T-helper 17 cell (primary cell): ENCODE measurements at regions not wholly inside any gene's neighbourhood (a gene's known extent, or its start where the extent isn't known, plus 50 kb on each side); places are given as distances from the start of the nearest gene placed in this dataset.

ENCODE experiments used
- ATAC-seq: fragments of 150-1000 bp; cut with Tn5 transposase; 2 replicates; pipeline ENCODE4 v1.10.0; 2021; ENCODE audit warnings: mild to moderate bottlenecking, moderate library complexity
- DNase-seq, 3 donors: peaks; one replicate each; pipeline versions ENCODE4 v3.0.0 to v3.0.0-alpha.2; 2020 to 2021
- H3K9me3 ChIP-seq: one replicate; pipeline ENCODE4 v1.7.0; 2013; ENCODE audit warnings: low read length, mild to moderate bottlenecking; ENCODE audit not compliant: control insufficient read depth, poor library complexity, severe bottlenecking
- H3K27ac Mint-ChIP-seq: one replicate; pipeline ENCODE4 v1.8.0; 2022; ENCODE audit warnings: mild to moderate bottlenecking, moderate library complexity, mixed read lengths
- H3K27me3 Mint-ChIP-seq: one replicate; pipeline ENCODE4 v1.8.0; 2022; ENCODE audit warnings: mixed read lengths
- H3K36me3 Mint-ChIP-seq: one replicate; pipeline ENCODE4 v1.8.0; 2022; ENCODE audit warnings: low read depth, mixed read lengths
- H3K4me1 Mint-ChIP-seq: one replicate; pipeline ENCODE4 v1.8.0; 2022; ENCODE audit warnings: mild to moderate bottlenecking, mixed read lengths
- H3K4me3 Mint-ChIP-seq: one replicate; pipeline ENCODE4 v1.8.0; 2022; ENCODE audit warnings: mild to moderate bottlenecking, moderate library complexity, mixed read lengths

DNA sequence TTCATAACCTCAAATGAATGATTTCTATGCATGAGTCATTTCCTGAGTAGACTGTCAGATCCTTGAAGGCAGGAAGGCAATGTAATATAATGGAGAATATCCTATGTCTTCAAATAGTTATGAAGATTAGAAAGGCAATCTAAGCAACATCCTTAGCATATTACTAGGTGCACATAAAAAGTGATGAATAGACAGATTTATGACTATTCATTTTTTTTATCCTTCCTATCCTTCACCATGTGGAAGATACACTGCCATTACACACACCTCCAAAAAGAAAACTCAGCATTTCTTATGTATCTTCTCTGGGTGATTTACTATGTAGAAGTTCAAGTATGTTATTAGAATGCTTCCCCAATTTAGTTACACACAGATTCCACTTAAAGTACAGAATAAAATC lies 126.4 kb upstream of the MAF start:
- no peaks in the 10 kb centered on the region for H3K9me3 ChIP-seq
- Mint-ChIP-seq H3K4me1 (no peaks in the 10 kb centered on the region), H3K27me3 (no peaks in the 10 kb centered on the region), H3K36me3 (no peaks in the 10 kb centered on the region), H3K4me3 (no peak overlapping the region), H3K27ac (no peak overlapping the region)
- ATAC-seq: no peak
- no peak for DNase-seq

DNA sequence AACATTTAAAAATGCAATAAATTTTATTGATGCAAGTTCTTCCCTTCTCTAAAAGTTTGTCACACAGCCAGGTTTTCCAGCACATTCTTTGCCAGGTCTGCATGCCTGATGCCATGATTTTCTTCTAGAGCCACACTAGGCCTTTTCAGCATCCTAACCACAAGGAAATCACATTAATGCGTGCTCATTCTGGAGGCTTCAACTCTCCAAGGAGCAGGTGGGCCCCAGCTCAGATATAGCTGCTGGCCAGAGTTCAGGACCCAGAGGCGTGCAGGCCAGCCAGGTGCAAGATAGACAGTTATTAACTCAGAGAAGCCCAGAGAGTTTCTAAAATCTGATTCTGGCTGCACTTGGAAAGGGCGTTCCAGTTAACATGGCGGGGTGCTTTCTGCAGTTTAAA lies 124.5 kb upstream of the MAF start:
- ATAC-seq: no peak
- no peak for DNase-seq
- no peaks in the 10 kb centered on the region for H3K27me3 Mint-ChIP-seq
- no peaks in the 10 kb centered on the region for H3K9me3 ChIP-seq
- no peak overlapping the region for H3K27ac Mint-ChIP-seq
- H3K36me3 Mint-ChIP-seq: no peaks in the 10 kb centered on the region
- no peak overlapping the region for H3K4me3 Mint-ChIP-seq
- H3K4me1 Mint-ChIP-seq: no peaks in the 10 kb centered on the region

DNA sequence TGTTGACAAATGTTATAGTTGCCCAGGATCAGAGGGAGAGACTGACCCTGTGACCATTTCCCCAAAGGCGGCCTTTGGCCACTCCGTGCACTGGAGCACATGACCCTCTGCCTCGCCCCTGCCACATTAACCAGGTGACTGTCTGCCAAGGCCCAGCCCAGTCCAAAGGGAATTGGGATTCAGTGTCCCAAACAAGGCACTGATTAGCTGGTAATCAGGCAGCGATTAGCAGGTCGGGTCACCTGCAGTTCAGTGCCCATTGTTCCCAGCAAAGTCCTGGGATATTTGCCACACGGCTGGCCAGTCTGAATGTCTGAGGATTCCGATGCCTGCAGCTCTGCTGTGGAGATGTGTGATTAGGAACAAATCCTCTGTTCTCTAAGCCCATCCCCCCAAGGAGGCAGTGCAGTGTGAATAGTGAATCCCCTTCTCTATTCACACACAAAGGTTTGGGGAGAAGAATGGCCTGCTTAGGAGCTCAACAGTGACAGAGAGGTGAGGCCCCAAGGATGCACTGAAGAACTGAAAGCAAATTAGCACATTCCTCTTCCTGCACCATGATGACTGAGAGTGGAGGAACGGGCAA lies 123.1 kb upstream of the MAF start:
- H3K27me3 Mint-ChIP-seq: no peaks in the 10 kb centered on the region
- no peak overlapping the region for H3K4me3 Mint-ChIP-seq
- no peak overlapping the region for H3K27ac Mint-ChIP-seq
- H3K36me3 Mint-ChIP-seq: no peaks in the 10 kb centered on the region
- no peaks in the 10 kb centered on the region for H3K4me1 Mint-ChIP-seq
- DNase-seq: no peak
- H3K9me3 ChIP-seq: no peaks in the 10 kb centered on the region
- ATAC-seq: no peak

DNA sequence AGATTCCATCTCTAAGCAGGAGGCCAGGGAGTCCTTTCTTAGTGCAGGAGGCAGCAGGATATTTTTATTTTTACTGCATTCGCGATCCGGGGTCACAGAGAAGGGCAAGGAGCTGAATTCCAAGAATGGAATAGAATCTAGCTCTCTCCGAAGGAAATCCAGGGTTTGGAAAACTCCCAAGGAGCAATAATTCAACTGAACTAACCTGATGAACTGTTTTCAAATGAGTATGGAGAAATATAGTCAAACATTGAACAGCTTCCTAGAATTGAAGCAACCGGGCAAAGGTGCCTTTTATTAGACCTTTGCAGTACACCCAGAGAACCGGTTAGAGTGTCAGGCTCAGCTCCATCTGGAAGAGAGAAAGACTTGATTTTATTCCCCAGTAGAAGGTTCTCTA lies 120.7 kb upstream of the MAF start:
- Mint-ChIP-seq H3K27ac (no peak overlapping the region), H3K36me3 (no peaks in the 10 kb centered on the region), H3K4me1 (peaks cover 11% of the 10 kb centered on the region), H3K27me3 (no peaks in the 10 kb centered on the region), H3K4me3 (no peak overlapping the region)
- no peaks in the 10 kb centered on the region for H3K9me3 ChIP-seq
- DNase-seq: no peak
- ATAC-seq: no peak

DNA sequence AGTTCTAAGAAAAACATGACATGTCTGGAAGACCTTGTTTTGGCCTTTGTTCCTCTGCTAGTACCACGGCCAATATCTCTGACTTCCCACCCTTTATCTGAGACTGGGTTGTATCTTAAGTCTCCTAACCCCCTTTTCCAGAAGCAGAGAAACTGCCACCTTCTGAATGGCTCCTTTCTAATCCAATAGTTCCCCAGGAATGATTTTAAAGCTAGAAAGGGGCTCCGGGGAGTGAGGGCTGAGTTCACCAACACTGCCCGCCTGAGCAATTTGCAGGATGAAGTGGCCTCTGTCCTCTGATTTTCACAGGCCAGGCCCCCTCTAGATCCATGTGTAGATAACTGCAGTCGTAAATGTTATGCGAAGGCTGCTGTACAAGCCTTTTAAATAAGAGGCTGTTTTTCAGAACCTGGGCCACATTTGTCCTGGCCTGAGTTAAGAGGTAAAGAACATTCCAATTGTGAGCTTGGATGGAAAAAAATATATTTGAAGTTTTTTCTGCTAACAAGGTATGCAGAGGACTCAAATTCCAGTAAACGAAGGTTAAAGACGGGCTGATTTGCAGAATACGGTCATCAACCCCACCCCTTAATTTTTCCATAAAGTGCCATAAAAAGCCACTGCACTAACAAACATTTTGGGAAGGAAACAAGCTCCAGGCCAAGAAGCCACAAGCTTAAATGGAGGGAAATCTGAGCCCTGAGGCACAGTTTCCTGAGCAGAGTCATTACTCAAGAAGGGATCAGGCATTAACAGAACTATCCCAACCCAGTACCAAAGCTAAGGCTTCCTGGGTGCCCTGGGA lies 117.0 kb upstream of the MAF start:
- peak overlapping the region; percentile 86 for H3K27ac Mint-ChIP-seq
- H3K27me3 Mint-ChIP-seq: peaks cover 6% of the 10 kb centered on the region
- ATAC-seq (no peak), DNase-seq (no peak)
- peaks cover 13% of the 10 kb centered on the region for H3K4me1 Mint-ChIP-seq
- H3K4me3 Mint-ChIP-seq: peak overlapping the region; percentile 25
- H3K36me3 Mint-ChIP-seq: no peaks in the 10 kb centered on the region
- H3K9me3 ChIP-seq: no peaks in the 10 kb centered on the region

DNA sequence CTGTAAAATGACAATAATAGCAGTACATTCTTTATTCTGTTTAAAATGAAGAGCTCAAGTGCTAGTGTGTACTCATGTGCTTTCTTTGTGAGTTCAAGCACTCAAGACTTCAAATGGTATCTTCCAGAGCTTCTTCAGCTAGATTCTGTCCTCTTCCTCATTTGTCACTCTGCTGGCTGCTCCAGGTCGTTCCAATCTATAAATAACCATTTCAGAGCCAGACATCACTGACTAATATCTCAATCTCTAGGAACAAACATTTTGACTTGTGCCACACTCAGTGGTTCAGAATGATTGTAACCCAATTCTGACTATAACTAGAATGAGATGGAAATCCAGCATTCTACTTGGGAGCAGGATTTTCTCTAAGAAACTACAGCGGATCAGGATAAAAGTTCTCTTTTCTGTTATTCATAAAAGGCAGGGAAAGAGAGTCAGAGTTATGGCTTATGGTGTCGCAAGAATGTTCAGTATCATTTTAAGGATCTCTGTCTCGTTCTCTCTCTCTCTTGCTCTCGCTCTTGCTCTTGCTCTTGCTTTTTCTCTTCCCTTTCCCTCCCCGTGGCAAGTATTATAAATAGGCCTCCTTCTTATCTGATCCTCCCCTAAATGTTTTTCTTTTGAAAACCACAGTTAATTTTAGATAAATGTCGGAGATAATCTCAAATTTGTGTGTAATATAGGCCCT lies 116.3 kb upstream of the MAF start:
- ATAC-seq: no peak
- peak overlapping the region; percentile 86 for H3K27ac Mint-ChIP-seq

DNA sequence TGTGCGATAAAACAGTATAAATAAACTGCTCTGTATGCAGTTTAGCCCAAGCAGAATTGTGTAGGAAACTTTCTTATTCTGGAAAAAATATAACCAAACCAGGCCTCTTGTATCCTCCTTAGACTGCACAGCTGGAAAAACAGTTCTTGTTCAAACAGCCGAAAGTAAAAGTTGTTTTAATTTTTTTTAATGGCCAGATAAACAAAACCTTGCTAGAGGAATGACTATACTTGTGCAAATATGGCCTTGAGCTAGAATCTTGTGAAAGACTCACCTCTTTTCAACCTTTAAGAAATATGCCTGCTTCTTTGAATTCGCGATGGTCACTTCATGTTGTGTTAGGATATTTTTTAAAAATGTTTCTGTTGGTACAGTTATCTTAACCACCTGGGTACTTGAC lies 114.5 kb upstream of the MAF start:
- DNase-seq: no peak
- Mint-ChIP-seq H3K4me1 (peaks cover 13% of the 10 kb centered on the region), H3K36me3 (no peaks in the 10 kb centered on the region), H3K4me3 (no peak overlapping the region), H3K27me3 (peaks cover 7% of the 10 kb centered on the region), H3K27ac (no peak overlapping the region)
- no peak for ATAC-seq
- no peaks in the 10 kb centered on the region for H3K9me3 ChIP-seq

More for the DNA sequence above, 116.3 kb upstream of the MAF start:
- Mint-ChIP-seq H3K27me3 (peaks cover 7% of the 10 kb centered on the region), H3K36me3 (no peaks in the 10 kb centered on the region), H3K4me3 (peak overlapping the region; percentile 25), H3K4me1 (peaks cover 13% of the 10 kb centered on the region)
- no peak for DNase-seq
- H3K9me3 ChIP-seq: no peaks in the 10 kb centered on the region

DNA sequence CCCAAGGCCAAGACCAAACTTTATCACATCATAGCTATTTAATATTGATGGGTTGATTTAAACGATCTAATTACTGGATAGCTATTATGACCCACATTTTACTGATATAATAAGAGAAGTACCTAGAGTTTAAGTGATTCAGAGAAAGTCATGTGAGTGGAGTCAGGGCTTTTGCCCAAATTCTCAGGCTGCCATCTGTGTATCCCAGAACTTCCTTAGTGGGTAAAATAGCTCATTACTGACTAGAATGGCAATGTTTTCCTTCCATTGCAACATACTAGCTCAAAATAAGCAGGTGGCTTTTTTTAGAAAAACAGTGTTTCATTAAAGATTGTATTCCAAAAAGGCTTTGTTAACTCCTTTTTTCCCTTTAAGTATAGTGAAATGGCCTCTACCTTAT lies 113.9 kb upstream of the MAF start:
- peaks cover 7% of the 10 kb centered on the region for H3K27me3 Mint-ChIP-seq
- DNase-seq (no peak), ATAC-seq (no peak)
- H3K9me3 ChIP-seq: no peaks in the 10 kb centered on the region
- no peak overlapping the region for H3K4me3 Mint-ChIP-seq
- H3K4me1 Mint-ChIP-seq: peaks cover 13% of the 10 kb centered on the region
- no peaks in the 10 kb centered on the region for H3K36me3 Mint-ChIP-seq
- H3K27ac Mint-ChIP-seq: no peak overlapping the region

DNA sequence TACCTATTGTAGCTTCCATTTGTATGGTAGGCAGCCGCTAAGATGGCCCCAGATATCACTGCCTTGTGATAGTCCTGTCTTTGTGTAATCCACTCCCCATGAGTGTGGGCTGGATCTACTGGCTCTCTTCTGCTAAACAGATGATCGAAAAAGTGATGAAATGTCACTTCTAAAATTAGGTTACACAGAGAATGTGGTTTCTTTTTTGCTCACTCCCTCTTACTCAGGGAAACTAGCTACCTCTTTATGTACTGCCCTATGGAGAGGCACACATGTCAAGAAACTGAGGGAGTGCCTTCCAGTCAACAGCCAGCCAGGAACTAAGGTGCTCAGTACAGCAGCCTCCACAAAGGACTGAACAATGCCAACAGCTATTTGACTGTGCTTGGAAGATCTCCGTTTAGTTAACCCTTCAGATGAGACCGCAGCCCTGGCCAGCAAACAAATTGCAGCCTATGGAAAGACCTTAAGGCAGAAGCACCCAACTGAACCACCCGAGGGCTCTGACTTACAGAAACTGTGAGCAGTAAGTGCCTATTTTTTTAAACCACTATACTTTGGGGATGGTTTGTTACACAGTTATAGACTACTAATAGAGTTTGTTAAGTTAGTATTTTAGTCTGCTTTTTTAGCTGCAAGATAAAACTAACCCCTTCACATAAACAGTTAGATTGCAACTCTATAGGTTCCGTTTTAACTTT lies 113.2 kb upstream of the MAF start:
- no peak for ATAC-seq
- Mint-ChIP-seq H3K27ac (no peak overlapping the region), H3K27me3 (peaks cover 7% of the 10 kb centered on the region), H3K36me3 (no peaks in the 10 kb centered on the region), H3K4me3 (no peak overlapping the region), H3K4me1 (peaks cover 13% of the 10 kb centered on the region)
- DNase-seq: no peak
- no peaks in the 10 kb centered on the region for H3K9me3 ChIP-seq

DNA sequence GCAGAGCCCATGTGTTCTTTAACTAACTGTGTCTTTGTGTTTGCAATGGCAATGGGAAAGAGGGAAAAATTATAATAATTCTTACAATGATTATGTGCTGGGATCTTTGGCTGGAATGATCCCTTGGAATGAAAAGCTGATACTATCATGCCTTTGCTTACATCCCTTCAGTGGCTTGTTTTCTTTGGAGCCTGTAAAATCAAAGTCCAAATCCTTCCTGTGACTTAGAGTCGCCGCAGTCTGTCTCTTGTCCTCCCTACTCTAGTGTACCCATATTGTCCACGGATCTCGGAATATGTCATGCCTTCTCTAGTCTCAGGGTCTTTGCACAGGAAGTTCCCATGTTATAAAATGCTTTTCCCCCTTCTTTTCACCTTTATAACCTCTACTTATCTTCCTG lies 111.7 kb upstream of the MAF start:
- DNase-seq (no peak), ATAC-seq (no peak)
- Mint-ChIP-seq H3K27ac (no peak overlapping the region), H3K4me1 (peaks cover 11% of the 10 kb centered on the region), H3K4me3 (no peak overlapping the region), H3K27me3 (peaks cover 7% of the 10 kb centered on the region), H3K36me3 (no peaks in the 10 kb centered on the region)
- H3K9me3 ChIP-seq: no peaks in the 10 kb centered on the region

DNA sequence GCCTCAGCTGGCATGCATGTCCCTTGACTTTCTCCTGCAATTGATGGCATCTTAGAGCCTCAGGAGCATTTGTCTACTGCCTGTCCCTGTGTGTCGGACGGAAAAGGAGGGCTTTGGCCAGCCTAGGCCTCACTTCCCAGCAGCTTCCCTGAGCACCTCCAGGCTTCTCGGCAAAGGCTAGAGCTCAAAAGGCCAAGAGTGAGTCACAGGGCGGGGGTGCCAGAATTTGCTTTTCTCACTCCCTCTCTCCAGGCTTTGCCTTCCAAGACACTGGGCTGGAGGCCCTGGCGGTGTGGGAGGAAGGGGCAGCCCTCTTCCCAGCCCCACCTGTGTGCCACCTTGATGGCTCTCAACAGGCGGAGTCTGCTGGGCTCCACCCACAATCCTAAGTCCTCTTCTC lies 107.3 kb upstream of the MAF start:
- Mint-ChIP-seq H3K27me3 (peaks cover 4% of the 10 kb centered on the region), H3K27ac (no peak overlapping the region), H3K4me3 (no peak overlapping the region), H3K36me3 (no peaks in the 10 kb centered on the region), H3K4me1 (peaks cover 3% of the 10 kb centered on the region)
- no peak for ATAC-seq
- no peak for DNase-seq
- no peaks in the 10 kb centered on the region for H3K9me3 ChIP-seq

DNA sequence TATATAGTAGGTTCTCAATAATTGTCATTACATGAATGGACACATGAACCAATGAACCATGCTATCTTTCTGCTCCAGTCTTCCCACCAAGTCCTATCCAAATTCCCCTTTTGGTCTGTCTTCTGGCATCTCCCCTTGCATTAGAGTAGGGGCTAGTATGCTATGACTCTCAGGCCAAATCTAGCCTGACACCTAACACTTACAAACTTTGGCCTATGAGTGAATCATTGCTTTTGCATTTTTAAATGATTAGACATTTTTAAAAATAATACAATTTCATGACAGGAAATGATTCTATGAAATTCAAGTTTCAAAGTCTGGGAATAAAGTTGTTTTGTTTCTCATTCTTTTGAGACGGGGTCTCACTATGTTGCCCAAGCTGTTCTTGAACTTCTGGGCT lies 102.5 kb upstream of the MAF start:
- H3K9me3 ChIP-seq: no peaks in the 10 kb centered on the region
- DNase-seq (no peak), ATAC-seq (no peak)
- no peak overlapping the region for H3K4me3 Mint-ChIP-seq
- H3K27me3 Mint-ChIP-seq: no peaks in the 10 kb centered on the region
- peaks cover 5% of the 10 kb centered on the region for H3K4me1 Mint-ChIP-seq
- H3K27ac Mint-ChIP-seq: no peak overlapping the region
- no peaks in the 10 kb centered on the region for H3K36me3 Mint-ChIP-seq

DNA sequence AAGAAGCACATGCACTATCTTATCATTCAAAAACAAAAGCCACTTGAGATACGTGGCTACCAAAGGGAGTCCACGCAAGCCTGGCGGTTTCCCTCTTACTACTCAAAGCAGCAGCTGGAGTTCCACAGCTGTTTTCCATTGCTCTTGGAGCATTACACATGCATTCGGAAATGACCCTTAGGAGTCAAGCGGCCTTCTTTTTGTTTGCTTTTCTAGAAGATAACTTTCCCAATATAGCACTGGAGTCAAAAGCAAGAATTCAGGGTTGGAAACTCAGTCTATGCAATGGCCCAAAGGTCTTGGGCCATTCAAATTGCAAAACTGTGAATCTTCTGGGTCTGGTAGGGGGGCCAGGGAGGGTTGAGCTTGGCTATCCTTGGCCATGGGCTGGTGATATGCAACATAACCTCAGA lies 97.8 kb upstream of the MAF start:
- no peak overlapping the region for H3K27ac Mint-ChIP-seq

More for the DNA sequence above, 97.8 kb upstream of the MAF start:
- no peak for DNase-seq
- no peak overlapping the region for H3K4me3 Mint-ChIP-seq
- no peaks in the 10 kb centered on the region for H3K9me3 ChIP-seq
- ATAC-seq: no peak
- H3K36me3 Mint-ChIP-seq: peaks cover 2% of the 10 kb centered on the region
- H3K4me1 Mint-ChIP-seq: peaks cover 8% of the 10 kb centered on the region
- H3K27me3 Mint-ChIP-seq: no peaks in the 10 kb centered on the region
